ENCODE measurements at regions not wholly inside any gene's neighbourhood (a gene's known extent, or its start where the extent isn't known, plus 50 kb on each side); places are given as distances from the start of the nearest gene placed in this dataset.

DNA sequence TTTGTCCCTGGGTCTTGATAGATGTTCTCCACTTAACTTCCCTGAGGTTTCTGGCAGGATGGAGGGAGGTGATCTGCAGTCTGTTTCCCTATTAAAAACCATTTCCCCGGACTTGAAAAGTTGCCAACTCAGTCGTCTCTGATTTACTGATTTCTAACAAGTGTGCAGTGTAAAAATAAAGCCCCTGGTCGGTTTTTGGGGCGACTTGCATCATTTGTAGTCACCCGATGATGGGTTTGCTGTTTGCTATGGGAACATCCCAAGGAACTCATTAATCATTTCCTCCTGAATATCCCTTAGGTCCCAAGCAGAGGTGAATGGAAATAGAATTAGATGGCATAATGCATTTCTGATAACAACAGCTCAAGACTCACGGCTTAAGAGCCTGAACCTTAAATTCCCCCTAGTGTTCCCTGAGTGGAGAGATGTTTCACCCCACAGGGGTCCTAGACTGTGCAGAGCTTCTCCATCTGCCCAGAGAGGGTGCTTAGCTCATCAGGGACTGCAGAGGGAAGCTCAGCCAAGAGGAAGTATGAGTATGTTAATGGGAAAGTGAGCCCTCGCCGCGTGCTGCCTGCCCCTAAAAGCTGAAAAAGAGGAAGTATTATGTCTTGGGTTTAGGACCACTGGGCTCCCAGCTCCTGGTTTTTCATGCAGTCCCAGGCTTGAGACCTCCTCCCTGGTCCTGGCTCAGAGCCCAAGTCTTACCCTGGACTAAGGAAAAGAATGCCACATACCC lies 115.1 kb upstream of the DAP start:
- TF ChIP-seq, protein P1, sequence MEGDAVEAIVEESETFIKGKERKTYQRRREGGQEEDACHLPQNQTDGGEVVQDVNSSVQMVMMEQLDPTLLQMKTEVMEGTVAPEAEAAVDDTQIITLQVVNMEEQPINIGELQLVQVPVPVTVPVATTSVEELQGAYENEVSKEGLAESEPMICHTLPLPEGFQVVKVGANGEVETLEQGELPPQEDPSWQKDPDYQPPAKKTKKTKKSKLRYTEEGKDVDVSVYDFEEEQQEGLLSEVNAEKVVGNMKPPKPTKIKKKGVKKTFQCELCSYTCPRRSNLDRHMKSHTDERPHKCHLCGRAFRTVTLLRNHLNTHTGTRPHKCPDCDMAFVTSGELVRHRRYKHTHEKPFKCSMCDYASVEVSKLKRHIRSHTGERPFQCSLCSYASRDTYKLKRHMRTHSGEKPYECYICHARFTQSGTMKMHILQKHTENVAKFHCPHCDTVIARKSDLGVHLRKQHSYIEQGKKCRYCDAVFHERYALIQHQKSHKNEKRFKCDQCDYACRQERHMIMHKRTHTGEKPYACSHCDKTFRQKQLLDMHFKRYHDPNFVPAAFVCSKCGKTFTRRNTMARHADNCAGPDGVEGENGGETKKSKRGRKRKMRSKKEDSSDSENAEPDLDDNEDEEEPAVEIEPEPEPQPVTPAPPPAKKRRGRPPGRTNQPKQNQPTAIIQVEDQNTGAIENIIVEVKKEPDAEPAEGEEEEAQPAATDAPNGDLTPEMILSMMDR (IDR thresholded peaks at IDR 0.05; ENCODE audit: low read depth, low read length, poor library complexity, severe bottlenecking) = no peak
- TF ChIP-seq EZH2phosphoT487 (IDR thresholded peaks at IDR 0.05; ENCODE audit: borderline replicate concordance, low read length) = no peak
